Activated CD4-positive, alpha-beta T cell treated with anti-CD3 and anti-CD28 coated beads, Interleukin-2, amount 50 U/mL, for 48 hours (primary cell): ENCODE measurements at regions not wholly inside any gene's neighbourhood (a gene's known extent, or its start where the extent isn't known, plus 50 kb on each side); places are given as distances from the start of the nearest gene placed in this dataset.
"Not testable (repeated sequence)": the region's sequence is repeated elsewhere in the genome, so short reads cannot be mapped to it uniquely, and the experiment has no call there.

Experiments
- DNase-seq, 2 experiments: peaks; one replicate each; pipeline ENCODE4 v3.0.0-alpha.2; 2020

DNA sequence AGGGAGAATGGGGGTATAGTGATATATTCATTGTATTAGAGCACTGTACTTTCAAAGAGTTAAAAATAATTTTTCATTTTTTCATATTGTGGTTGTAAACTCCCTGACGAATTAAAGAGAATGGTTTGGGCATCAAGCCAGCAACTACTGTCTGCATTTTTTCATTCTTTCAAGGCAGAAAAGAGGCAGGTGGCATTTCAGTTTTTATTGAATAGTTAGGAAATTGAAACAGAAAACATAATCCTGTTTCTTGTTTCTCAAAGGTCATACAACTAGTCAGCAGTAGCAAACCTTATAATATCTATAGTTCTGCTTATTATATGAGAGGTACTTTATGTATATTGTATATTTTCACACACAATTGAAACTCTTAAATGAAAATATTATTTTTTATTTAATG lies 303.9 kb upstream of the KCND2 start:
- DNase-seq, result no peak

DNA sequence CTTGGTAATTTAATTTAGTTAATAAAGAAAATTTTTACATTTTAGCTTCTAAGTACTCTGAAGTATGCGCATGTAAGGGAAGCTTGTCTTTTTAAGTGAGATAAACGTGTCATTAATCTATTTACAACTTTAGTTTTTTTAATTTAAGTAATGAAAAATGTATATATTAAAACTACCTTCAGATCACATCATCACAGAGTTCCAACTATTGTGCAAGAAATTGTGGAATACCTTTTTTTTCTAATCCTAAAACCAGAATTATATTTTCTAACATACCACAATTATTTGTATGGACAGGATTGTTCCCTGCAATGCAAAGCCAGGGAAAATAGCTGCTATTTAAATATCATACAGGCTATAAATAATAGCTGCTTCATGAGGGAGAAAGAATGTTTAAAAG lies 303.2 kb upstream of the KCND2 start:
- DNase-seq, result no peak

DNA sequence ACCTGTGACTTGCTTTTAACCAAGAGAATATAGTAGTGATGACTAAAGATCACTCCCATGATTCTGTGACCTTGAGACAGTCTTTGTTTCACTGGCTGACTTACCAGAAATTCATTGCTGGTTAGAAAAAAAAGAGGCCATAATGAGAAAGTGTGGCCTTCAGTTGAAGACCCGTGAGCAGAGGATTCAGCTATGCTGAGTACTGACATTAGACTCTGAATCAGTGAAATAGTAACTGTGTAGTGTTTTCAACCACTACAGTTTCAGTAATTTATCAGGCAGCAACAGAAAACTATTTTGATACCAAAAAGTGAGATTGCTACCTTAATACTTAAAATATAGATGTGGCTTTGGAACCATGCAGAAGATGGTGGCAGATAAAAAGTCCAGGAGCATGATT lies 298.0 kb upstream of the KCND2 start:
- DNase-seq, result no peak

DNA sequence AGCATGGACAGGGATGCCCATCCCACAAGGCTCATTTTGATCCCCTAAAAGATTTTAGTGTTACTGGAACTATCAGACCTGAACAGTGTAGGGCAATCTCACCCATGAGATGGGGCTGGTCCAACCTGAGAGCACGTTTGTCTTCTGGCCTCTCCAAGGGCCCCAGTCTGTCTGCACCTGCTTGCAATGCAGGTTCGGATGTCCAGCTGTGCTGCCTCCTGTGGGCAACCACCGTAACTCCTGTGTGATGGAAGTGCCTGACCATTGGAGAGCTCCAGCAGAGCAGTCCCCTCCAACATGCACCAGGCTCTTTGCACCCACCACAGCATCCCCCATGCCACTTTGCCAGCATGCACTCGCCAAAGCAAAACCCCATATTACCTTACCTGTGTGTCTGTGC lies 290.1 kb upstream of the KCND2 start:
- DNase-seq, result no peak

- DNase-seq, result no peak
These were observed 289.5 kb upstream of the KCND2 start for GRCh38 chr7:119983468-119983867.

- no peak for DNase-seq
These were observed 288.7 kb upstream of the KCND2 start for GRCh38 chr7:119984247-119984646.

- DNase-seq, result no peak
These were observed 284.6 kb upstream of the KCND2 start for GRCh38 chr7:119988401-119988800.

DNA sequence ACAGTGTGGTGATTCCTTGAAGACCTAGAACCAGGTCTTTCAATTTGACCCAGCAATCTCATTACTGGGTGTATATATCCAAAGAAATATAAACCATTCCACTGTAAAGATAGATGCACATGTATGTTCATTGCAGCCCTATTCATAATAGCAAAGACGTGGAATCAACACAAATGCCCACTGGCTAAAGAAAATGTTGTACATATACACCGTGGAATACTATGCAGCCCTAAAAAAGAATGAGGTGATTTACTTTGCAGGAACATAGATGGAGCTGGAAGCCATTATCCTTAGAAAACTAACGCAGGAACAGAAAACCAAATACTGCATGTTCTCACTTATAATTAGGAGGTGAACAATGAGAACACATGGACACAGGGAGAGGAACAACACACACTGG lies 278.0 kb upstream of the KCND2 start:
- DNase-seq, result no peak

DNA sequence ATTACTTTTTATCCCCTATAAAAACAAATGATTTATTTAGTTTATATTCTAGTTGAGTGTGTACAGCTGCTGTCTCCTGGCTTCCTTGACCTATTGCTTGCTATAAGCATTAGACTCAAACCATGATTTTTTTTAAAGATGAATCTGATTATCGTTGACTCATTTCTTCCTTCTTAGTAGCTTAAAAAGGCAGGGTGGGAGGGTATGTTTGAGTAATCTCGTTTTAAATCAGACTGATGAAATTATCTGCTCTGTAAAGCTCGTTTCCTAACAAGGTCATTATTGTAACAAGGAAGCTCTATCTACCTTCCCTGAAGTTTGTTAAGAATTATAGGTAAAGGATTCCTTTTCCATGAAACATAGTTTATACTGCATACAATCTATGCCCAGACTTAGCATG lies 276.3 kb upstream of the KCND2 start:
- DNase-seq, result no peak

- DNase-seq, result no peak
These were observed 273.1 kb upstream of the KCND2 start for GRCh38 chr7:119999738-120000475.

GRCh38 chr7:120005720-120006119 lies 267.3 kb upstream of the KCND2 start:
- no peak for DNase-seq

DNA sequence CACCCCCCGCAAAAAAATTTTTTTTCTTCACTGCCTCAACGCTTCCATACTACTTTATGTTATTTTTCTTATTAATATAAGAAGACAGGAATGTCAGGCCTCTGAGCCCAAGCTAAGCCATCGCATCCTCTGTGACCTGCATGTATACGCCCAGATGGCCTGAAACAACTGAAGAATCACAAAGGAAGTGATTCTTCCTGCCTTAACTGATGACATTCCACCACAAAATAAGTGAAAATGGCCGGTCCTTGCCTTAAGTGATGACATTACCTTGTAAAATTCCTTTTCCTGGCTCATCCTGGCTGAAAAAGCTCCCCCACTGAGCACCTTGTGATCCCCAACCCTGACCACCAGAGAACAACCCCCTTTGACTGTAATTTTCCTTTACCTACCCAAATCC lies 258.7 kb upstream of the KCND2 start:
- DNase-seq, result not testable (repeated sequence)

DNA sequence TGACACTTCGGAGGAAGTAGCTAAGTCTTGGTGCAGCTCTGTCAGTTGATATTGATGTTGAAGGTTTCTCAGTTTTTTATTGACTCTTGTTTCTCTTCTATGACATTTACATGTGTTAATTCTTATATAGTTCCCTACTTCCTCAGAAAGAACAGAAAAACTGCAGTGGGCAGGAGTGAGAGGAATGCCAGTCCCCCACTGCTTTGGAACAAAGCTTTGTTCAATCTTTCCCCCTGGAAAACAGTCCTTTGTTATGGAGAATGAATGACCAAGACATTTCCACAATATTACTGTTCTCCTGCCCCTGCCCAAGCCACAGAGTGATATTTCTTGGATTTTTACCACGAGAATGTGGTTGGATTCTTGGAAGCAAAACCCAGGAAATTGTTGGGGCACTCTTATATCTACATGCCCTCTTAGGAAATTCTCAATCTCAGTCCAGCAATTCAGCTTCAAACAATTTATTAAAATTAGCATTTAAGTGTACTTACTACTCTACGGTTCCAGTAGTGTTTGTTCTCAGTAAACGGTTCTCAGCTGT lies 258.0 kb upstream of the KCND2 start:
- DNase-seq, result no peak

- DNase-seq, result no peak
These were observed 251.9 kb upstream of the KCND2 start for GRCh38 chr7:120021085-120021484.

DNA sequence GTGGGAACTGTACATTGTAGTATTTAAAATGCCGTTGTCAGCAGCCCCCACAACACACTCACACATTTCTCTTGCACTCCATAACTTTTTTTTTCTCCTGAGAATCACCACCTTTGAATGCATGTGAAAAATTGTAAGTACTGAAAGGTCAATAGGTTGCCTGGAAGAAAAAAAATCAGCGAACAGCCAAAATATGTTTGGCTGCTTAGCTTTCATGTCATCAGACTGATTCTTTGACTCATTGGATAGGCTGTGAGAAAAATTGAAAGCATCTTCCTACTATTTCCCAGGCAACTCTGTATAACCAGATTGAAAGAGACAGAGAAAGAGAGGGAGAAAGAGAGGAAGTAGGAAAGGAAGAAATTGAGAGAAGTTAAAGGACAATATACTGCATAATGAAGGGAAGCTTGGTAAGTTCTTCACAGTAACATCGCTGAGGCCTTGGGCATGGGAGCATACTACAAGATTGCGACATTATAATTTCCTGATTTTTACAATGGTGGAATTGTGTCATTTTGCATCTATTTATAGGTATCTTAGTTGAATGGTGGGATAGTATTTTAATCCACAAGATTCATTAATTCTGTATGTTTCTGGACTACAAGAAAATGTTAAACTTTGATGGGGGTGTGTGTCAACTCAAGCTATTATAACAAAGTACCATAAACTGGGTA lies 249.3 kb upstream of the KCND2 start:
- no peak for DNase-seq

DNA sequence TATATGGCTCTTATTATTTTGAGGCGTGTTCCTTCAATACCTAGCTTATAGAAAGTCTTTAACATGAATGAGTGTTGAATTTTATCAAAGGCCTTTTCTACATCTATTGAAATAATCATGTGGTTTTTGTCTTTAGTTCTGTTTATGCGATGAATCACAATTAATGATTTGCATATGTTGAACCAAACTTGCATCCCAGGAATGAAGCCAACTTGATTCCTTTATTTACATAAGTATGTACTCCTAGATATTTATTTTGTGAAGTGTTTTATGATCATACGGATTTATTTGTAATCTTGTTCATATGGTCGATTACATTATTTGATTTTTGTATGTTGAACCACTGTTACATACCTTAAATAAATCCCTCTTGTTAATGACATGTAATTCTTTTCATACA lies 244.3 kb upstream of the KCND2 start:
- no peak for DNase-seq

DNA sequence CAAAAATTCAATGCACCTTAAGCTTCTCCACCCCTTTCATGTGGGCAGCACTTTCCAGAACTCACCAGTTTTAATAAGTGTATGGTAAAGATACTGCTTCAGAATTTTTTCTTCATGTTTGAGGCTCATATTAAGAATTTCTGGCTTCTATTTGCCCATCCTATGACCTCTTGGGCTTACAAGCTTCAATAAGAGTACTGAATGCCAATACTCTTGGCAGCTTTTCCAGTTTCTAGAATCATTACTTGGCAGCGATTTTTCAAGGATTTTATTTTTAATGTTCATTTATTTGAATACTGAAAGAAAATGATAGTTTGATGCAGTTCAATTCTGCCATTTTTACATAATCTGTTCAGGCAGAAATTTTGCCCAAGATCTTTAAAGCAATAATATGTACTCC lies 242.1 kb upstream of the KCND2 start:
- no peak for DNase-seq

- DNase-seq, result no peak
These were observed 239.9 kb upstream of the KCND2 start for GRCh38 chr7:120033114-120033513.

- no peak for DNase-seq
These were observed 233.8 kb upstream of the KCND2 start for GRCh38 chr7:120039138-120039537.

GRCh38 chr7:120041798-120042197 lies 231.2 kb upstream of the KCND2 start:
- DNase-seq, result no peak

DNA sequence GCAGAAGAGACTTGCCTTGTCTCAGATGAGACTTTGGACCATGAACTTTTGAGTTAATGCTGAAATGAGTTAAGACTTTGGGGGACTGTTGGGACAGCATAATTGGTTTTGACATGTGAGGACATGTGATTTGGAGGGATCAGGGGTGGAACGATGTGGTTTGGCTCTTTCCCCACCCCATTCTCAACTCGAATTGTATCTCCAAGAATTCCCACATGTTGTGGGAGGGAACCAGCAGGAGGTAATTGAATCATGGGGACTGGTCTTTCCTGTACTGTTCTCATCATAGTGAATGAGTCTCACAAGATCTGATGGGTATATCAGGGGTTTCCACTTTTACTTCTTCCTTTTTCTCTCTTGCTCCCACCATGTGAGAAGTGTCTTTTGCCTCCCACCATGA lies 229.7 kb upstream of the KCND2 start:
- no peak for DNase-seq

GRCh38 chr7:120052884-120053382 lies 220.0 kb upstream of the KCND2 start:
- no peak for DNase-seq

- DNase-seq, result no peak
These were observed 219.5 kb upstream of the KCND2 start for GRCh38 chr7:120053390-120053961.
